Left lung (tissue), 4 donors: ENCODE measurements at regions not wholly inside any gene's neighbourhood (a gene's known extent, or its start where the extent isn't known, plus 50 kb on each side); places are given as distances from the start of the nearest gene placed in this dataset.

Experiments used
- ATAC-seq: fragments of 200-7000 bp; cut with Tn5 transposase; one replicate; pipeline ENCODE4 v1.9.1; 2020; ENCODE audit warnings: moderate library complexity
- DNase-seq, 4 donors: peaks; one replicate each; pipeline ENCODE4 v3.0.0-alpha.2; 2013 to 2020
- H3K27ac ChIP-seq, 2 donors: fragments of 200-600 bp; sonication (generic) in 1 of 2; one replicate each; pipeline versions ENCODE4 v1.5.0 to v1.8.0; 2020 to 2021
- H3K27me3 ChIP-seq, 2 donors: fragments of 200-600 bp; sonication (generic) in 1 of 2; one replicate each; pipeline versions ENCODE4 v1.5.0 to v1.8.0; 2020 to 2021
- H3K36me3 ChIP-seq, 2 donors: fragments of 200-600 bp; sonication (generic) in 1 of 2; one replicate each; pipeline versions ENCODE4 v1.5.0 to v1.8.0; 2020 to 2021
- H3K4me1 ChIP-seq, 2 donors: fragments of 200-600 bp; one replicate each; pipeline ENCODE4 v1.8.0; 2021
- H3K4me3 ChIP-seq, 2 donors: fragments of 200-600 bp; sonication (generic) in 1 of 2; one replicate each; pipeline versions ENCODE4 v1.5.0 to v1.8.0; 2020 to 2021; ENCODE audit warnings: mild to moderate bottlenecking in 1 of 2
- H3K9me3 ChIP-seq, 2 donors: fragments of 200-600 bp; sonication (generic) in 1 of 2; one replicate each; pipeline versions ENCODE4 v1.5.0 to v1.8.0; 2020 to 2021
- intact Hi-C, 2 donors: fragments of 100-400 bp; cut with DNase I; formaldehyde crosslinking; loops; one replicate each; pipeline versions ENCODE4 v1.11.2 to v1.14.2; 2022
- TF ChIP-seq, protein P1 (sequence below), 2 donors: fragments of 200-600 bp; sonication (generic) in 1 of 2; IDR thresholded peaks; one replicate each; pipeline versions ENCODE4 v1.5.0 to v1.8.0; 2021; ENCODE audit warnings: antibody characterized with exemption in 2 of 2
- donor health status: DM: no; HTN: yes; CAD: no.
- donor health status: DM: no; HTN: no; CAD: no.

DNA sequence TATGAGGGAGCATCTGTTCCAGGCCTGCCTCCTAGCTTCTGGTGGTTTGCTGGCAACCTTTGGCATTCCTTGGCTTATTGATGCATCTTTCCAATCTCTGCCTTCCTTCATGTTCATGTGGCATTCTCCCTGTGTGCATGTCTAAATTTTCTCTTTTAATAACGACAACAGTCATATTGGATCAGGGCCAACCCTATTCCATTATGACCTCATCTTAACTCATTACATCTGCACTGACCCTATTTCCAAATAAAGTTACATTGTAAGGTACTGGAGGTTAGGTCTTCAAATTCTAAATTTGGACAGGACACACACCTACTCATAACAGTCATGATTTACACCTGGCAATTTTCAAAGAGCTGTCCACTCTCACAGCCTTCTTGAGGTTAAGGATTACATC, 117.2 kb upstream of the FGGY start:
- TF ChIP-seq, protein P1, sequence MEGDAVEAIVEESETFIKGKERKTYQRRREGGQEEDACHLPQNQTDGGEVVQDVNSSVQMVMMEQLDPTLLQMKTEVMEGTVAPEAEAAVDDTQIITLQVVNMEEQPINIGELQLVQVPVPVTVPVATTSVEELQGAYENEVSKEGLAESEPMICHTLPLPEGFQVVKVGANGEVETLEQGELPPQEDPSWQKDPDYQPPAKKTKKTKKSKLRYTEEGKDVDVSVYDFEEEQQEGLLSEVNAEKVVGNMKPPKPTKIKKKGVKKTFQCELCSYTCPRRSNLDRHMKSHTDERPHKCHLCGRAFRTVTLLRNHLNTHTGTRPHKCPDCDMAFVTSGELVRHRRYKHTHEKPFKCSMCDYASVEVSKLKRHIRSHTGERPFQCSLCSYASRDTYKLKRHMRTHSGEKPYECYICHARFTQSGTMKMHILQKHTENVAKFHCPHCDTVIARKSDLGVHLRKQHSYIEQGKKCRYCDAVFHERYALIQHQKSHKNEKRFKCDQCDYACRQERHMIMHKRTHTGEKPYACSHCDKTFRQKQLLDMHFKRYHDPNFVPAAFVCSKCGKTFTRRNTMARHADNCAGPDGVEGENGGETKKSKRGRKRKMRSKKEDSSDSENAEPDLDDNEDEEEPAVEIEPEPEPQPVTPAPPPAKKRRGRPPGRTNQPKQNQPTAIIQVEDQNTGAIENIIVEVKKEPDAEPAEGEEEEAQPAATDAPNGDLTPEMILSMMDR (IDR thresholded peaks at IDR 0.05), result no peak
- Histone ChIP-seq H3K4me3 (no peak overlapping the region), H3K9me3 (no peaks in the 10 kb centered on the region), H3K36me3 (no peaks in the 10 kb centered on the region), H3K27me3 (no peaks in the 10 kb centered on the region), H3K27ac (no peak overlapping the region), H3K4me1 (no peaks in the 10 kb centered on the region)
- DNase-seq (no peak), ATAC-seq (no peak)
- intact Hi-C loops, result no loop called here

DNA sequence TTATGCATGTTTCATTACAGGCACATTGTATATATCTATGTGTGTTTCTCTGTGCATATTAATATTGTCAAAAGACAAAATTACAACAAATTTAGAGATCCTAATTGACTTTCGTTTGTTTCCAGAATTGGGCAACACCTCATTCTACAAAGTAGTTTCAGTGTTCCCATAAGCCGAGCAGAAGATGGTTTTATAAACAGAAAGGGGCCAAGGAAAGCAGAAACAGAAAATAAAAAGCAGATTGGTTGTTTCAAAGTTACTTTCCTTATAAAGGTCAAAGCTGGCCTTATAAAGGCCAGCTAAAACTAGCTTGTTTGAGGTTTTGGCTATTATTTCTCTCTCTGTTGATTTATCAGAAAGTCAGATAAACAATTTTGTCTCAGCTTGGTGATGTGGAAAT, 116.2 kb upstream of the FGGY start:
- peak overlapping the region in 1 of 2 donors; percentile 24 for H3K27ac ChIP-seq
- H3K27me3 ChIP-seq, result no peaks in the 10 kb centered on the region
- intact Hi-C loops, result no loop called here
- ATAC-seq, result peak; percentile 37
- DNase-seq, result peak in 2 of 4 donors; percentile 67 to 72
- no peaks in the 10 kb centered on the region for H3K36me3 ChIP-seq
- TF ChIP-seq, protein P1 (IDR thresholded peaks at IDR 0.05), result no peak
- no peaks in the 10 kb centered on the region for H3K9me3 ChIP-seq
- H3K4me1 ChIP-seq, result no peaks in the 10 kb centered on the region
- H3K4me3 ChIP-seq, result no peak overlapping the region

DNA sequence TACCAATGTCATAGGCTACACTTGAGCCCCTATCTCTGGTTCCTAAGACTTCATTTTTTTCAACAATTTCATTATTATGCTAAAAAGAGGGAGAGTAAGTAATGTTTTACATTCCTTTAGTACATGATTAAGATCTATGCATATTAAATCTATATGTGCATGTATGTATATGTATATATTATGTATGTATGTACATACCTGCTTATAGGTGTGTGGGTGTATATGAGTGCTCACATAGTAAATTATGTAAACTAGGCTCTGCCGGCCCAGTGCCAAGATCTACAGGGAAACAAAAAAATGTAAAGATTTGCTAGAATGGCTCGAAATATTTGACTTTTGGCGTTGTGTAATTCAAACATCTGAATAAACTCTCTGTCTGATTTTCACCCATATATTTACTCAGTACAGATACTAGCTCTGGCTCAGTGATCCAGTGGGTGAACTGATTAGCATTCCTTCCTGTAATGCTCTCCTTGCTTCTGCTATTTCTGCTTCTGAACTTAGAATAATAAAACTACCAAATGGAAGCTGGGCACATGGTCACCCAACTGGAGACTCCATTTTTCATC, 113.1 kb upstream of the FGGY start:
- H3K27me3 ChIP-seq, result no peaks in the 10 kb centered on the region
- no peak overlapping the region for H3K4me3 ChIP-seq
- ATAC-seq (no peak), DNase-seq (no peak)
- TF ChIP-seq, protein P1 (IDR thresholded peaks at IDR 0.05), result no peak
- H3K36me3 ChIP-seq, result no peaks in the 10 kb centered on the region
- intact Hi-C loops, result no loop called here
- no peak overlapping the region for H3K27ac ChIP-seq
- no peaks in the 10 kb centered on the region for H3K9me3 ChIP-seq
- H3K4me1 ChIP-seq, result no peaks in the 10 kb centered on the region

DNA sequence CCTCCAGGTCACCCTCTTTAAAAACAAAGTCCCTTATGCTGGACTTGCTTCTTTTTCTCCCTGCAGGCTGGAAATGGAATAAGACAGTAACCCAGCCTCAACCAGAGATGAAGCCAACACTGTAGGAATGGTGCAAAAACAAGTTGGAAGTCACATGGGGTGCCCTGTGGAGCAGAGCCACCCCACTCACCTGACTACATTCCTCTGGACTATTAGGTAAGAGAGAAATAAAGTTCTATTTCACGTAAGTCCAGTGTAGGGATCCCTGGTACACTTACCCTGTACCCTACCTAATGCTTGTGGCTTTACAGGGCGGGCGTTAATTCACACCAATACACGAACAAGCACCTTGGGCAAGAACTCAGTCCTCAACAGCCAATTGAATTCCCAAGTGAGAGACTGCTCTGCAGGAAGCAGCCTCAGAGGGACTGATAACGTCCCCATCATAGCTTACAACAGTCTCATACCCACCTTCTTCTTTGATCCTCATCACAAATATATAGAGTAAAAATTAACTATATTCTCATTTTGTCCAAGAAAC, 112.5 kb upstream of the FGGY start:
- Histone ChIP-seq H3K27me3 (no peaks in the 10 kb centered on the region), H3K4me1 (no peaks in the 10 kb centered on the region), H3K4me3 (no peak overlapping the region), H3K9me3 (no peaks in the 10 kb centered on the region), H3K36me3 (no peaks in the 10 kb centered on the region), H3K27ac (no peak overlapping the region)
- DNase-seq (no peak), ATAC-seq (no peak)
- intact Hi-C loops, result no loop called here
- TF ChIP-seq, protein P1 (IDR thresholded peaks at IDR 0.05), result no peak

DNA sequence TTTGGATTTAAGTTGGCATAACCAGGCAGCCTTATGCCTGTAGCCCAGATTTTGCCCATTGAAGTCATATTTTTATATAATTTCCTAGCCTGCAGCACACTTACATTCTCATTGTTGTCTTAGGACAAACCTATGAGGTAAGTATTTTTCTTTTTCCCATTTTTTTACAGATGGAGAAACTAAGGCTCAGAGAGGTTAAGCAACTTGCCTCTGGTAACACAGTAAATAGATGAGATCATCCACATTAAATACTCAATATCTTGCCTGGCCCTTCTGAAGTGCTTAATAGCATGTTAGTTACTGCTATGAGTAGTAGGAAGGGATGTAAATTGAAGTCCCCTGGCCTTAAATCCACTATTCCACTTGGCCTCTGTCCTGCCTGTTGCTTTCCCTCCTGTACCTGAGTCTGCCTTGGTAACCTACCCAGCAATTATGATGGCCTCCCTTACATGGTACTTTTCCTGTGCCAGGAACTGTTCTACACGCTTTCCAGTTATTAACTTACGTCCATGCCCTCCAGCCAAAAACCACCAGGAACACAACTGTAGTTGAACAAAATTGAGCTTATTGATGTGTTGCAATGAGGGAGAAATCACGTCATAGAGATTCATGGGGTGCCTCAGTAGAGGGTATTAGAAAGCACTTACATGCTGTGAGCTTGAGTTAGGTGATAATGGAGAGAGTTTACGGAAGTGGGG, 111.6 kb upstream of the FGGY start:
- ATAC-seq, result no peak
- no peaks in the 10 kb centered on the region for H3K9me3 ChIP-seq
- no peak for DNase-seq
- TF ChIP-seq, protein P1 (IDR thresholded peaks at IDR 0.05), result no peak
- H3K27me3 ChIP-seq, result no peaks in the 10 kb centered on the region
- no peak overlapping the region for H3K4me3 ChIP-seq
- intact Hi-C loops, result no loop called here
- H3K36me3 ChIP-seq, result no peaks in the 10 kb centered on the region
- H3K27ac ChIP-seq, result no peak overlapping the region
- H3K4me1 ChIP-seq, result no peaks in the 10 kb centered on the region
